ENCODE measurements at regions not wholly inside any gene's neighbourhood (a gene's known extent, or its start where the extent isn't known, plus 50 kb on each side); places are given as distances from the start of the nearest gene placed in this dataset.

- H3K4me1 Mint-ChIP-seq (ENCODE audit: unreplicated experiment) = no peaks in the 10 kb centered on the region
- H3K4me3 Mint-ChIP-seq (ENCODE audit: unreplicated experiment) = no peak overlapping the region
- peaks cover 1% of the 10 kb centered on the region for H3K27me3 Mint-ChIP-seq (ENCODE audit: unreplicated experiment)
- H3K27ac Mint-ChIP-seq (ENCODE audit: unreplicated experiment) = no peak overlapping the region
- TF ChIP-seq, protein P1, sequence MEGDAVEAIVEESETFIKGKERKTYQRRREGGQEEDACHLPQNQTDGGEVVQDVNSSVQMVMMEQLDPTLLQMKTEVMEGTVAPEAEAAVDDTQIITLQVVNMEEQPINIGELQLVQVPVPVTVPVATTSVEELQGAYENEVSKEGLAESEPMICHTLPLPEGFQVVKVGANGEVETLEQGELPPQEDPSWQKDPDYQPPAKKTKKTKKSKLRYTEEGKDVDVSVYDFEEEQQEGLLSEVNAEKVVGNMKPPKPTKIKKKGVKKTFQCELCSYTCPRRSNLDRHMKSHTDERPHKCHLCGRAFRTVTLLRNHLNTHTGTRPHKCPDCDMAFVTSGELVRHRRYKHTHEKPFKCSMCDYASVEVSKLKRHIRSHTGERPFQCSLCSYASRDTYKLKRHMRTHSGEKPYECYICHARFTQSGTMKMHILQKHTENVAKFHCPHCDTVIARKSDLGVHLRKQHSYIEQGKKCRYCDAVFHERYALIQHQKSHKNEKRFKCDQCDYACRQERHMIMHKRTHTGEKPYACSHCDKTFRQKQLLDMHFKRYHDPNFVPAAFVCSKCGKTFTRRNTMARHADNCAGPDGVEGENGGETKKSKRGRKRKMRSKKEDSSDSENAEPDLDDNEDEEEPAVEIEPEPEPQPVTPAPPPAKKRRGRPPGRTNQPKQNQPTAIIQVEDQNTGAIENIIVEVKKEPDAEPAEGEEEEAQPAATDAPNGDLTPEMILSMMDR (IDR thresholded peaks at IDR 0.05; ENCODE audit: unreplicated experiment) = no peak
- no peak for DNase-seq (ENCODE audit: low spot score)
- H3K36me3 Mint-ChIP-seq (ENCODE audit: low read depth, unreplicated experiment) = no peaks in the 10 kb centered on the region
- H3K9me3 Mint-ChIP-seq (ENCODE audit: unreplicated experiment) = no peaks in the 10 kb centered on the region
These were observed 84.5 kb upstream of the PUM3 start for GRCh38 chr9:2928411-2928810.

GRCh38 chr9:2925016-2925415 is 81.1 kb upstream of the PUM3 start:
- no peaks in the 10 kb centered on the region for H3K36me3 Mint-ChIP-seq (ENCODE audit: low read depth, unreplicated experiment)
- no peak overlapping the region for H3K27ac Mint-ChIP-seq (ENCODE audit: unreplicated experiment)
- peaks cover 1% of the 10 kb centered on the region for H3K27me3 Mint-ChIP-seq (ENCODE audit: unreplicated experiment)
- TF ChIP-seq, protein P1 (IDR thresholded peaks at IDR 0.05; ENCODE audit: unreplicated experiment) = no peak
- H3K9me3 Mint-ChIP-seq (ENCODE audit: unreplicated experiment) = no peaks in the 10 kb centered on the region
- no peaks in the 10 kb centered on the region for H3K4me1 Mint-ChIP-seq (ENCODE audit: unreplicated experiment)
- no peak for DNase-seq (ENCODE audit: low spot score)
- no peak overlapping the region for H3K4me3 Mint-ChIP-seq (ENCODE audit: unreplicated experiment)

DNA sequence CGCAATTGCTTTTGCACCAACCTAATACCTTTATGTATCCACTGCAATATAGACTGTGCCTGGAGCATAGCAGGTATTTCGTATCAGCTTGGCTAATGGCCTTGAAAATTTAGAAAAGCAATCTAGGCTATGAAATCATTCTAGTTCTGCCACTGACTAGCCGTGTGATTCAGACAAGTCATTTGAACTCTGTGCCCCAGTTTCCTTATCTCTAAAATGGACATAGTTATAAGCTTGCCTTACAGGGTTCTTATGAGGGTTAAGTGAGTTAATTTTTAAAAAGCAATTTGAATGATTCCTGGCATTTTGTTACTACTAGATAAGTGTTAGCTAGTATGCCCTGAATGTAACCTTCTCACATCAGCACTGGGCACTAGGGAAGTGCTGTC is 80.5 kb upstream of the PUM3 start:
- Mint-ChIP-seq H3K36me3 (ENCODE audit: low read depth, unreplicated experiment) (no peaks in the 10 kb centered on the region), H3K9me3 (ENCODE audit: unreplicated experiment) (no peaks in the 10 kb centered on the region), H3K27ac (ENCODE audit: unreplicated experiment) (no peak overlapping the region), H3K4me3 (ENCODE audit: unreplicated experiment) (no peak overlapping the region), H3K4me1 (ENCODE audit: unreplicated experiment) (no peaks in the 10 kb centered on the region), H3K27me3 (ENCODE audit: unreplicated experiment) (peaks cover 1% of the 10 kb centered on the region)
- TF ChIP-seq, protein P1 (IDR thresholded peaks at IDR 0.05; ENCODE audit: unreplicated experiment) = no peak
- DNase-seq (ENCODE audit: low spot score) = no peak

- Mint-ChIP-seq H3K9me3 (ENCODE audit: unreplicated experiment) (no peaks in the 10 kb centered on the region), H3K36me3 (ENCODE audit: low read depth, unreplicated experiment) (no peaks in the 10 kb centered on the region), H3K4me1 (ENCODE audit: unreplicated experiment) (no peaks in the 10 kb centered on the region), H3K4me3 (ENCODE audit: unreplicated experiment) (no peak overlapping the region), H3K27ac (ENCODE audit: unreplicated experiment) (no peak overlapping the region), H3K27me3 (ENCODE audit: unreplicated experiment) (peaks cover 1% of the 10 kb centered on the region)
- no peak for DNase-seq (ENCODE audit: low spot score)
- TF ChIP-seq, protein P1 (IDR thresholded peaks at IDR 0.05; ENCODE audit: unreplicated experiment) = no peak
These were observed 80.0 kb upstream of the PUM3 start for GRCh38 chr9:2923766-2924379.

DNA sequence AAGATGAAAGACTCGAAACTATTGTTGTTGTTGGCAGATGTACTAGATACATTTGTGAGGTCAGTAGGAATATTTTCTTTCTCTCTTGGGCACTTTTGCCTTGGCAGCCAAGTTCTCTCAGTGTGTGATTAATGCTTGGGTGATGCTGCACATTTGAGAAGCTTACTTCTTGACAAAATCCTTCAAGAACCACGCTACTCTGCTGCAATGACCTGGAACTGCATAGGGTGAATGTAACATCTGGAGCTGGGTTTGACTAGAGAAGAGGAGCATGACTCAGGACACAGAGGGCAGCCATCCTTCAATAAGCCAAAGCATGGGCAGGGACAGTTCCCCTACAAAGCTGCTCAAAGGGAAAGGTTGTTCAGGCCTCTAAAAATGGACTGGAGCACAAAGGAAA is 75.5 kb upstream of the PUM3 start:
- Mint-ChIP-seq H3K4me1 (ENCODE audit: unreplicated experiment) (peaks cover 2% of the 10 kb centered on the region), H3K27ac (ENCODE audit: unreplicated experiment) (no peak overlapping the region), H3K4me3 (ENCODE audit: unreplicated experiment) (no peak overlapping the region), H3K27me3 (ENCODE audit: unreplicated experiment) (no peaks in the 10 kb centered on the region), H3K9me3 (ENCODE audit: unreplicated experiment) (no peaks in the 10 kb centered on the region), H3K36me3 (ENCODE audit: low read depth, unreplicated experiment) (no peaks in the 10 kb centered on the region)
- DNase-seq (ENCODE audit: low spot score) = no peak
- TF ChIP-seq, protein P1 (IDR thresholded peaks at IDR 0.05; ENCODE audit: unreplicated experiment) = no peak

All from endothelial cell (in vitro differentiated cells).